Lung (tissue), 11 donors: ENCODE measurements at regions not wholly inside any gene's neighbourhood (a gene's known extent, or its start where the extent isn't known, plus 50 kb on each side); places are given as distances from the start of the nearest gene placed in this dataset.

Experiments
- ATAC-seq: fragments of 200-7000 bp; cut with Tn5 transposase; one replicate; pipeline ENCODE4 v1.9.1; 2020; ENCODE audit warnings: moderate number of reproducible peaks; ENCODE audit not compliant: insufficient read depth, low FRiP score
- DNase-seq, 3 donors: peaks; one replicate each; pipeline ENCODE4 v3.0.0-alpha.2; 2013 to 2017
- H3K27ac ChIP-seq, 2 donors: one replicate each; pipeline ENCODE4 v1.5.1; 2013; ENCODE audit warnings: mild to moderate bottlenecking in 2 of 2, moderate library complexity in 2 of 2, control low read depth in 1 of 2, inconsistent platforms in 1 of 2, low read depth in 1 of 2, low read length in 1 of 2
- H3K27me3 ChIP-seq, 3 donors: one replicate each; pipeline ENCODE4 v1.5.1; 2013; ENCODE audit warnings: low read length in 2 of 3; ENCODE audit not compliant: control insufficient read depth in 3 of 3, insufficient read depth in 3 of 3
- H3K36me3 ChIP-seq, 4 donors: one replicate each; pipeline ENCODE4 v1.5.1; 2013; ENCODE audit warnings: low read length in 4 of 4, mild to moderate bottlenecking in 1 of 4, moderate library complexity in 1 of 4; ENCODE audit not compliant: control insufficient read depth in 4 of 4, insufficient read depth in 4 of 4
- H3K4me1 ChIP-seq, 5 donors: one replicate each; pipeline ENCODE4 v1.5.1; 2013; ENCODE audit warnings: low read length in 5 of 5, mild to moderate bottlenecking in 2 of 5, moderate library complexity in 1 of 5; ENCODE audit not compliant: control insufficient read depth in 5 of 5, insufficient read depth in 5 of 5
- H3K4me3 ChIP-seq: one replicate; pipeline ENCODE4 v1.5.1; 2013; ENCODE audit warnings: mild to moderate bottlenecking, control low read depth, moderate library complexity
- H3K9ac ChIP-seq, 2 donors: one replicate each; pipeline ENCODE4 v1.5.1; 2013; ENCODE audit warnings: low read length in 2 of 2, control low read depth in 1 of 2; ENCODE audit not compliant: insufficient read depth in 1 of 2
- H3K9me3 ChIP-seq, 4 donors: one replicate each; pipeline ENCODE4 v1.5.1; 2013; ENCODE audit warnings: low read length in 3 of 4, mild to moderate bottlenecking in 1 of 4, moderate library complexity in 1 of 4; ENCODE audit not compliant: control insufficient read depth in 4 of 4, insufficient read depth in 3 of 4
- CTCF ChIP-seq: IDR thresholded peaks from 2 replicates; pipeline ENCODE4 v1.5.1; 2012; ENCODE audit warnings: mild to moderate bottlenecking; ENCODE audit errors: control extremely low read depth, extremely low read depth
- WGBS, 2 donors: extraction: QIAGEN DNeasy Blood & Tissue Kit; methylation state at CpG; one replicate each; pipeline ENCODE4 v1.1.7; 2013; 5-methylcytosine and 5-hydroxymethylcytosine counted together
- donor health status: control.
- donor health status: control.
- donor health status: Bipolar disorder and iron deficiency.
- donor health status: healthy.
- donor health status: DM: yes; HTN: yes; CAD: no.

DNA sequence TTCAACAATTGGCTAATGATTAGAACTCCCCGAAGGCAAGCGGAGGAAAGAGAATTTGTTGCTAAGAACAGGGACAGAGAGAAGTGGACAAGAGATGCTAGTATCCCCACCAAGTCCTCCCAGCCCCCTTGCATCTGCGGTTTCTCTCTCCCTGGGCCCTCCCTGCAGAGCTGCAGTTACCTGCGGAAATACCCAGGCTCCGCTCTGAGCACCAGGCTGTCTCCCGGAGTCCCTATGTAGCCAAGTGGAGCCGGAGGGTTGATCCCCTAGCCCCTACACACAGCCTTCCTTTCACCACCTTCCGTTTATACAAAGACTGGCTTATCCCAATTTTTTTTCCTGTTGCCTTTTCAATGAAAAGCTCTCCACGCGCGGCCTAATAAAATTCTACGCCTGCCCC lies 834.4 kb downstream of the KCNJ2 start:
- Histone ChIP-seq H3K36me3 (no peaks in the 10 kb centered on the region), H3K9me3 (peaks cover 0 to 4% (median 0%) of the 10 kb centered on the region in 4 donors), H3K9ac (no peak overlapping the region), H3K27ac (no peak overlapping the region), H3K27me3 (no peaks in the 10 kb centered on the region), H3K4me1 (peaks cover 0 to 7% (median 0%) of the 10 kb centered on the region in 5 donors), H3K4me3 (no peak overlapping the region)
- 80 to 85% methylated on average over 12 of the region's 12 CpGs for WGBS, 2 donors
- no peak for ATAC-seq
- no peak for TF ChIP-seq CTCF
- DNase-seq: no peak

DNA sequence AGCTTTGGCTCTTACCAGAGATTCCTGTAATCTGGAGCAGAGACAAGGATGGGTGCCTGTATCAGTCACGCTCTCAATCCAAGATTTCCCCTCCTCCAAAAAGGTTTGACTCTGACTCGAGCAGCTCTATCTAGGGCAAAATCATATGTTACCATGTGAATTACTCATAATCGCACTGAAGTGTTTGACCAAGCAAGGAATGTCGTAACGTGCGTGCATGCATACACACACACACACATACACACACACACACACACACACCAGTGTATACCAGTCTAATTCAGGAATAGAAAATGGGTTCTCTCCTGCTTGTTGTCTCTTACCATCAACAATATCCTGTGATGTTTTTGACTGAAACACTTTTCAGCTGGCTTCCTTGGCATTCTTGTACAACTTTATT lies 835.1 kb downstream of the KCNJ2 start:
- WGBS, 2 donors: 60 to 86% methylated on average over 6 of the region's 6 CpGs
- H3K36me3 ChIP-seq: no peaks in the 10 kb centered on the region
- H3K27ac ChIP-seq: no peak overlapping the region
- peaks cover 0 to 7% (median 0%) of the 10 kb centered on the region in 5 donors for H3K4me1 ChIP-seq
- H3K9me3 ChIP-seq: peaks cover 0 to 4% (median 0%) of the 10 kb centered on the region in 4 donors
- ATAC-seq (no peak), DNase-seq (peak in 2 of 3 donors; percentile 22 to 48)
- H3K9ac ChIP-seq: no peak overlapping the region
- no peak overlapping the region for H3K4me3 ChIP-seq
- H3K27me3 ChIP-seq: no peaks in the 10 kb centered on the region
- TF ChIP-seq CTCF: no peak

DNA sequence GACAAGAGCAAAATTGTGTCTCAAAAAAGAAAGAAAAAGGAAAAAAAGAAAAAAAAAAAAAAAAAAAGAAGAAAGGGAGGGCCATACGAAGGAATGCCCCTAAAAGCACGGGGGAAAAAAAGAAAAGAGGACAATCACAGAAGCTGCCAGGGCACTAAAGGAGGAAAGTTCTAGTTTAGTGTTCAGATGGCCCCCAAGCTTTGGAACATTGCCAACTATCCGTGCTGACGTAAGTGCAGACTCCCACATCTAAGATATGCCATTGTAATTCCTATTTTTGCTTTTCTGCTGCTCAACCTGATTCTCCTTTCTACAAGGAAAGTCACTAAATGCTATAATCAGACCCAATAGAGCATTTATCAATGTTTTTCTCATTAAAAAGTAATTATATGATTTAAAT lies 842.1 kb downstream of the KCNJ2 start:
- Histone ChIP-seq H3K4me3 (no peak overlapping the region), H3K27ac (no peak overlapping the region), H3K4me1 (no peaks in the 10 kb centered on the region), H3K9me3 (peaks cover 0 to 5% (median 0%) of the 10 kb centered on the region in 4 donors), H3K9ac (no peak overlapping the region), H3K36me3 (no peaks in the 10 kb centered on the region), H3K27me3 (no peaks in the 10 kb centered on the region)
- ATAC-seq (no peak), DNase-seq (peak in 2 of 3 donors; percentile 24 to 39)
- 58 to 75% methylated on average over 4 of the region's 4 CpGs for WGBS, 2 donors
- no peak for TF ChIP-seq CTCF

GRCh38 chr17:71019699-71020098 lies 850.4 kb downstream of the KCNJ2 start:
- TF ChIP-seq CTCF: no peak
- WGBS, 2 donors: 95 to 100% methylated on average over 1 of the region's 1 CpG
- no peak overlapping the region for H3K9ac ChIP-seq
- no peak overlapping the region for H3K4me3 ChIP-seq
- H3K9me3 ChIP-seq: no peaks in the 10 kb centered on the region
- H3K27me3 ChIP-seq: no peaks in the 10 kb centered on the region
- H3K36me3 ChIP-seq: no peaks in the 10 kb centered on the region
- H3K4me1 ChIP-seq: no peaks in the 10 kb centered on the region
- H3K27ac ChIP-seq: no peak overlapping the region
- no peak for DNase-seq
- ATAC-seq: no peak
